ENCODE measurements at regions not wholly inside any gene's neighbourhood (a gene's known extent, or its start where the extent isn't known, plus 50 kb on each side); places are given as distances from the start of the nearest gene placed in this dataset.

DNA sequence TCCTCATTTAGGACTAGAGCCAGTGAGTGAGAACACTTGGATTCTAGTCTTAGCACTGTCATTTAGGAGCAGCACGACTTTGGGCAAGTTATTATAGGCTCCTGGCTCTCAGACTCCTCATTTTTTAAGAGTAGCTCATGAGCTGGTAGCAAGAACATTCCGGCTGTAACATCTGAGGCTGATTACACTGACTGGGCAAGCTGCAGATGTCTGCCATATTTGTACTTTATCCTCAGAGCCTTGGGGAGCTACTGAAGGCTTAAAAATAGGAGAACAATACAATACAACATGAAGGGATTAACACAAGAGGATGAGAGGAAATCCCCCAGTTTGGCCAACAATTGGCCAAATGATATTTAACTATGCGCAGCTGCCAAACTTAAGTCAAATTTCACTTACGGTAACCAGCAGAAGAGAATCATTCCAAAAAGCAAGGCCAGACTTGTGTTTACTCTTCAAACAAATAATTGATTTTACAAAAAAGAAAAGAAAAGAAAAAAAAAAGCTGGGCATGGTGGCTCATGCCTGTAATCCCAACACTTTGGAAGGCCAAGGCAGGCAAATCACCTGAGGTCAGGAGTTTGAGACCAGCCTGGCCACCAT lies 113.1 kb upstream of the ARHGAP42 start:
- H3K4me3 ChIP-seq (ENCODE audit: low read depth, low read length), result no peak overlapping the region
- H3K79me2 ChIP-seq (ENCODE audit: control insufficient read depth, insufficient read depth, low read length, poor library complexity), result no peaks in the 10 kb centered on the region
- H3K27ac ChIP-seq (ENCODE audit: low read depth, low read length), result no peak overlapping the region
- H2AK5ac ChIP-seq (ENCODE audit: low read length), result no peak overlapping the region
- no peak overlapping the region for H3K18ac ChIP-seq (ENCODE audit: low read length)
- H2BK12ac ChIP-seq (ENCODE audit: low read length), result no peak overlapping the region
- H3K23ac ChIP-seq (ENCODE audit: low read length), result no peak overlapping the region
- no peak overlapping the region for H3K9ac ChIP-seq (ENCODE audit: low read length)
- H3K14ac ChIP-seq (ENCODE audit: low read length), result no peak overlapping the region
- H4K91ac ChIP-seq (ENCODE audit: low read depth, low read length), result no peak overlapping the region
- H3K9me3 ChIP-seq (ENCODE audit: insufficient read depth, low read depth, low read length), result no peaks in the 10 kb centered on the region
- H4K8ac ChIP-seq (ENCODE audit: low read depth, low read length), result no peak overlapping the region
- no peak overlapping the region for H2BK5ac ChIP-seq (ENCODE audit: low read depth, low read length, poor library complexity)
- no peaks in the 10 kb centered on the region for H3K36me3 ChIP-seq (ENCODE audit: control insufficient read depth in 1 of 2, insufficient read depth in 2 of 2, low read length in 2 of 2)
- no peak overlapping the region for H4K12ac ChIP-seq (ENCODE audit: low read depth, low read length)
- H3K27me3 ChIP-seq (ENCODE audit: insufficient read depth, low read length), result no peaks in the 10 kb centered on the region
- no peak overlapping the region for H3K4me2 ChIP-seq (ENCODE audit: low read length)
- no peak overlapping the region for H2AFZ ChIP-seq (ENCODE audit: insufficient read depth, low read length, poor library complexity)
- no peak overlapping the region for H3K4ac ChIP-seq (ENCODE audit: low read depth, low read length)
- no peak overlapping the region for H2BK120ac ChIP-seq (ENCODE audit: insufficient read depth, low read length, poor library complexity)
- H3K79me1 ChIP-seq (ENCODE audit: low read length), result no peaks in the 10 kb centered on the region
- DNase-seq, result peak in 1 of 2 donors; percentile 6
- H3K4me1 ChIP-seq (ENCODE audit: control insufficient read depth in 1 of 2, insufficient read depth in 2 of 2, low read length in 2 of 2), result no peaks in the 10 kb centered on the region
- WGBS (ENCODE audit: extremely low coverage, insufficient coverage, insufficient read length), result no CpG with 5 or more reads among the region's 4 CpGs

DNA sequence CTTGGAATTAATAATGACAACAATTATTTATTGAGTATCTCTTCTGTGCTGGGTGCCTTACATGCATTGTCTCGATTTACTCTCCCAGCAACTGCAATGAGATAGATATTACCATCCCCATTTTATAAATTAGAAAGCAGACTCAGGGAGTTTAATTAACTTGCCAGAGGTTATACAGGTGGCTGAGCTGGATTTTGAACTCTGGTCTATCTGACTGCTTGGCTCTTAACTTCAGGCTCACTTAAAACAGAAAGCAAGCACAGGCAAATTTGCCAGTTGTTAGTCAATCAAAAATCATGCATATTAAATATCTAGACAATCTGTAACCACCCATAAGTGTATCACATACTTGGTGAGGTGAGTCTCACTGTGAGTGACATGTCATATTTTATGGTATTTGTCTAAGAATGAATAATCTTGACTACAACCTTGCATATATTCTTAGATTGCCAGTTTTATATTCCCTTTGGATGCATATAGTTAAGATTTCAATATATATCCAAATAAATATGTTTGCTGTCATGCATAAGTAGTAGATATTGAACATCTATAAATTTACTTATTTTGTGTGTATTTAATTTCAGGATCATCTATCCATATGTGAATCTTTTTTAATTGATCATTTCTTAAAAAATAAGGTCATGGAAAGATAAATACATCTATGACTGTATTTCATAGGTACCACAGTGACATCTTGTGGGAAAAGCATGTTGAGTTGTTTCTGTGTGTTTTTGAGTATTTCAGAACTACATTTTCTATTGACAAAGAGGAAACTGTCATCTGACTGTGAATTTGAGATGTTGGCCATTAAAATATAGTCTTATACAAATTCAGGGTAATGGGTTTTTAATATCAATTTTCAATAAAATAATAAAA lies 112.0 kb upstream of the ARHGAP42 start:
- peaks cover 2% of the 10 kb centered on the region for H3K79me1 ChIP-seq (ENCODE audit: low read length)
- WGBS (ENCODE audit: extremely low coverage, insufficient coverage, insufficient read length), result no CpG with 5 or more reads among the region's 1 CpG
- H4K12ac ChIP-seq (ENCODE audit: low read depth, low read length), result no peak overlapping the region
- no peak overlapping the region for H2AK5ac ChIP-seq (ENCODE audit: low read length)
- no peak overlapping the region for H2BK12ac ChIP-seq (ENCODE audit: low read length)
- H3K4me1 ChIP-seq (ENCODE audit: control insufficient read depth in 1 of 2, insufficient read depth in 2 of 2, low read length in 2 of 2), result no peaks in the 10 kb centered on the region
- peak in 1 of 2 donors; percentile 20 for DNase-seq
- H2BK120ac ChIP-seq (ENCODE audit: insufficient read depth, low read length, poor library complexity), result no peak overlapping the region
- no peak overlapping the region for H4K91ac ChIP-seq (ENCODE audit: low read depth, low read length)
- no peak overlapping the region for H3K4me3 ChIP-seq (ENCODE audit: low read depth, low read length)
- H3K4ac ChIP-seq (ENCODE audit: low read depth, low read length), result no peak overlapping the region
- no peak overlapping the region for H3K14ac ChIP-seq (ENCODE audit: low read length)
- no peaks in the 10 kb centered on the region for H3K79me2 ChIP-seq (ENCODE audit: control insufficient read depth, insufficient read depth, low read length, poor library complexity)
- no peak overlapping the region for H4K8ac ChIP-seq (ENCODE audit: low read depth, low read length)
- no peaks in the 10 kb centered on the region for H3K9me3 ChIP-seq (ENCODE audit: insufficient read depth, low read depth, low read length)
- H2BK5ac ChIP-seq (ENCODE audit: low read depth, low read length, poor library complexity), result no peak overlapping the region
- H3K27me3 ChIP-seq (ENCODE audit: insufficient read depth, low read length), result no peaks in the 10 kb centered on the region
- H3K9ac ChIP-seq (ENCODE audit: low read length), result no peak overlapping the region
- H3K36me3 ChIP-seq (ENCODE audit: control insufficient read depth in 1 of 2, insufficient read depth in 2 of 2, low read length in 2 of 2), result no peaks in the 10 kb centered on the region
- H3K18ac ChIP-seq (ENCODE audit: low read length), result no peak overlapping the region
- no peak overlapping the region for H3K27ac ChIP-seq (ENCODE audit: low read depth, low read length)
- H3K23ac ChIP-seq (ENCODE audit: low read length), result no peak overlapping the region
- H3K4me2 ChIP-seq (ENCODE audit: low read length), result no peak overlapping the region
- H2AFZ ChIP-seq (ENCODE audit: insufficient read depth, low read length, poor library complexity), result no peak overlapping the region

DNA sequence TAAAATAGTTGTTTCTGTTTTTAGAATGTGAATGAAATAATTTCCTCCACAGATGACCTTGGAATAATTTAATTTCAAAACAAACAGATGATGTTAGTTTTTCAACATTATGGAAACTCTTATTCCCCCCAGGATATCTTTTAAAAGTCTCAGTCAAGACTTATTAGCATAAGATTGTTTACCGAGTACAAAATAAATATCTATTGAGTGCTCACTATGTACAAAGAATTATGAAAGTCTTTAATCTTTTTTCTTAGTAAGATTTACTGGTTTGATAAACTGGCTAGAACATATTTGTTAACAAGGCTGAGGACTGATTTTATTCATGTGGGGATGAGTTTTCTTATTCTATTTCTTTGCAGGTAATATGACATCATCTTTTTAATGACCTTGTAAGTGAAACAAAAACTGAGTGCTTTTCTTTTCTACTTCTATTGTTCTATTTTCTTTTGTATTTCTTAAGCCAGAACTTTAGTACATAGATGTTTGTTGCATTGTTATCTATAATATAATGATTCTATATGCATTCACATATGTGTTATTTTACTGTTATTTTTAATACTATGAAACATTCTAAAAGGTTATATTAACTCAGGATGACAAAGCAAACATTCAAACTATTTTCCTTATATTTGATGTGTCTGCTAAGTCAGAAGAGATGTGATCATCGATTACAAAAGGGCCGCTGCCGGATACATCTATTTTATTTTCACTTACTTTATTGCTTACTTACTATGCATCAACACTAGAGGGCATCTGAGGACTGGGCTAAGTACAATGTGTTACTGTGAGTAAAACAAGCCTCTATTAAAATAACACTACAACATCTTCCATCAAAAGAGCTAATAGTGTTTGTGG lies 111.0 kb upstream of the ARHGAP42 start:
- H3K9ac ChIP-seq (ENCODE audit: low read length), result no peak overlapping the region
- H3K4me2 ChIP-seq (ENCODE audit: low read length), result no peak overlapping the region
- H2AFZ ChIP-seq (ENCODE audit: insufficient read depth, low read length, poor library complexity), result no peak overlapping the region
- WGBS (ENCODE audit: extremely low coverage, insufficient coverage, insufficient read length), result no CpG with 5 or more reads among the region's 4 CpGs
- H3K36me3 ChIP-seq (ENCODE audit: control insufficient read depth in 1 of 2, insufficient read depth in 2 of 2, low read length in 2 of 2), result no peaks in the 10 kb centered on the region
- H3K27ac ChIP-seq (ENCODE audit: low read depth, low read length), result no peak overlapping the region
- H3K4me1 ChIP-seq (ENCODE audit: control insufficient read depth in 1 of 2, insufficient read depth in 2 of 2, low read length in 2 of 2), result no peaks in the 10 kb centered on the region
- no peak overlapping the region for H2BK5ac ChIP-seq (ENCODE audit: low read depth, low read length, poor library complexity)
- H2BK120ac ChIP-seq (ENCODE audit: insufficient read depth, low read length, poor library complexity), result no peak overlapping the region
- no peak overlapping the region for H4K12ac ChIP-seq (ENCODE audit: low read depth, low read length)
- H3K27me3 ChIP-seq (ENCODE audit: insufficient read depth, low read length), result no peaks in the 10 kb centered on the region
- no peak overlapping the region for H3K4me3 ChIP-seq (ENCODE audit: low read depth, low read length)
- H3K79me2 ChIP-seq (ENCODE audit: control insufficient read depth, insufficient read depth, low read length, poor library complexity), result no peaks in the 10 kb centered on the region
- no peak overlapping the region for H4K8ac ChIP-seq (ENCODE audit: low read depth, low read length)
- no peak overlapping the region for H3K18ac ChIP-seq (ENCODE audit: low read length)
- H3K9me3 ChIP-seq (ENCODE audit: insufficient read depth, low read depth, low read length), result no peaks in the 10 kb centered on the region
- H3K23ac ChIP-seq (ENCODE audit: low read length), result no peak overlapping the region
- H3K4ac ChIP-seq (ENCODE audit: low read depth, low read length), result no peak overlapping the region
- H2AK5ac ChIP-seq (ENCODE audit: low read length), result no peak overlapping the region
- no peak overlapping the region for H3K14ac ChIP-seq (ENCODE audit: low read length)
- H4K91ac ChIP-seq (ENCODE audit: low read depth, low read length), result no peak overlapping the region
- no peak overlapping the region for H2BK12ac ChIP-seq (ENCODE audit: low read length)
- DNase-seq, result peak; percentile 28 to 69
- H3K79me1 ChIP-seq (ENCODE audit: low read length), result peaks cover 2% of the 10 kb centered on the region

DNA sequence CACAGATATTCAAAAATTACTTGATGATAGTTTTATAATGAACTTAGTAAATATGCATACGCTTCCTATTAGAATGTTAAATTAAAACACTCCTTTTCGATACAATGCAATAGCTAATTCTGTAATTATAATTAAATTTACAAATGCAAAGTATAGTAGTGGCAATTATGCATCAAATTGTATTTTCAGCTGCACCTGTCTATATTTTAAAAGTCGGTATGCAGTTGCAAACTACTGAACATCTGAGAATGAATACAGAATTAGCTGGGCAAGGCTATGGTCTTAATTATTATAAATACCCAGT lies 110.4 kb upstream of the ARHGAP42 start:
- Histone ChIP-seq H2BK5ac (ENCODE audit: low read depth, low read length, poor library complexity) (no peak overlapping the region), H3K18ac (ENCODE audit: low read length) (no peak overlapping the region), H3K4ac (ENCODE audit: low read depth, low read length) (no peak overlapping the region), H2AK5ac (ENCODE audit: low read length) (no peak overlapping the region), H3K27ac (ENCODE audit: low read depth, low read length) (no peak overlapping the region), H3K4me2 (ENCODE audit: low read length) (no peak overlapping the region), H3K9me3 (ENCODE audit: insufficient read depth, low read depth, low read length) (no peaks in the 10 kb centered on the region), H4K91ac (ENCODE audit: low read depth, low read length) (no peak overlapping the region), H3K27me3 (ENCODE audit: insufficient read depth, low read length) (no peaks in the 10 kb centered on the region), H3K79me2 (ENCODE audit: control insufficient read depth, insufficient read depth, low read length, poor library complexity) (no peaks in the 10 kb centered on the region), H2AFZ (ENCODE audit: insufficient read depth, low read length, poor library complexity) (no peak overlapping the region), H3K9ac (ENCODE audit: low read length) (no peak overlapping the region), H3K14ac (ENCODE audit: low read length) (no peak overlapping the region), H3K4me1 (ENCODE audit: control insufficient read depth in 1 of 2, insufficient read depth in 2 of 2, low read length in 2 of 2) (no peaks in the 10 kb centered on the region), H3K36me3 (ENCODE audit: control insufficient read depth in 1 of 2, insufficient read depth in 2 of 2, low read length in 2 of 2) (no peaks in the 10 kb centered on the region), H3K4me3 (ENCODE audit: low read depth, low read length) (no peak overlapping the region), H4K12ac (ENCODE audit: low read depth, low read length) (no peak overlapping the region), H2BK12ac (ENCODE audit: low read length) (no peak overlapping the region), H4K8ac (ENCODE audit: low read depth, low read length) (no peak overlapping the region), H3K79me1 (ENCODE audit: low read length) (peaks cover 2% of the 10 kb centered on the region), H2BK120ac (ENCODE audit: insufficient read depth, low read length, poor library complexity) (no peak overlapping the region), H3K23ac (ENCODE audit: low read length) (no peak overlapping the region)
- WGBS (ENCODE audit: extremely low coverage, insufficient coverage, insufficient read length), result no CpG with 5 or more reads among the region's 3 CpGs
- DNase-seq, result no peak

Data from trophoblast cell (in vitro differentiated cells and primary cell).